IMR-90 (cell line): ENCODE measurements at regions not wholly inside any gene's neighbourhood (a gene's known extent, or its start where the extent isn't known, plus 50 kb on each side); places are given as distances from the start of the nearest gene placed in this dataset.

Experiments
- ATAC-seq: fragments of 200-7000 bp; cut with Tn5 transposase; 2 replicates; pipeline ENCODE4 v1.9.1; 2020; ENCODE audit warnings: low read depth, mild to moderate bottlenecking, moderate library complexity
- BruUV-seq: library from RNA; stranded (reverse); fragments of 400-500 nt; replicated peaks from 2 replicates; lab custom pipeline; 2021; lab: Mats Ljungman, UMichigan
- CTCF ChIA-PET: fragments of 300-600 bp; formaldehyde crosslinking; extraction: SDS; loops from one replicate; lab custom pipeline; 2021; ENCODE audit warnings: antibody characterized with exemption; lab: Yijun Ruan, JAX
- POLR2A ChIA-PET: fragments of 300-600 bp; sonication (Branson Sonifier 250); formaldehyde crosslinking; loops from one replicate; lab custom pipeline; 2022; ENCODE audit warnings: antibody characterized with exemption; ENCODE audit not compliant: unreplicated experiment; lab: Charles Lee
- DNase-seq: peaks from one replicate; pipeline ENCODE4 v3.0.0; 2013
- H2AFZ ChIP-seq: replicated peaks from 2 replicates; pipeline ENCODE3; 2013; ENCODE audit warnings: low read length, mild to moderate bottlenecking; ENCODE audit not compliant: poor library complexity
- H2AK5ac ChIP-seq: 2 replicates; pipeline ENCODE4 v1.6.1; 2013; ENCODE audit warnings: low read depth, low read length, inconsistent platforms
- H2AK9ac ChIP-seq: replicated peaks from 2 replicates; pipeline ENCODE3; 2013; ENCODE audit warnings: mild to moderate bottlenecking, low read depth, low read length, moderate library complexity; ENCODE audit not compliant: poor library complexity
- H2BK120ac ChIP-seq: 2 replicates; pipeline ENCODE4 v1.6.1; 2013; ENCODE audit warnings: low read depth, low read length, inconsistent platforms
- H2BK15ac ChIP-seq: 3 replicates; pipeline ENCODE4 v1.6.1; 2013; ENCODE audit warnings: low read depth, low read length, inconsistent platforms
- H2BK20ac ChIP-seq: 2 replicates; pipeline ENCODE4 v1.6.1; 2013; ENCODE audit warnings: low read depth, mild to moderate bottlenecking, inconsistent platforms, low read length, moderate library complexity
- H2BK5ac ChIP-seq: 2 replicates; pipeline ENCODE4 v1.6.1; 2013; ENCODE audit warnings: mild to moderate bottlenecking, low read depth, low read length, inconsistent platforms; ENCODE audit not compliant: poor library complexity, severe bottlenecking
- H3K14ac ChIP-seq: replicated peaks from 2 replicates; pipeline ENCODE4 v1.6.1; 2013; ENCODE audit warnings: low read depth, low read length, inconsistent platforms
- H3K18ac ChIP-seq: 2 replicates; pipeline ENCODE4 v1.6.1; 2013; ENCODE audit warnings: low read depth, low read length, control low read depth
- H3K23ac ChIP-seq: 2 replicates; pipeline ENCODE4 v1.6.1; 2013; ENCODE audit warnings: low read depth, low read length, inconsistent platforms
- H3K27ac ChIP-seq: 2 replicates; pipeline ENCODE4 v1.5.1; 2013; ENCODE audit warnings: mild to moderate bottlenecking, control low read depth, low read length; ENCODE audit not compliant: insufficient read depth
- H3K27me3 ChIP-seq: 2 replicates; pipeline ENCODE4 v1.6.1; 2013; ENCODE audit warnings: low read length; ENCODE audit not compliant: control insufficient read depth, insufficient read depth
- H3K36me3 ChIP-seq: 2 replicates; pipeline ENCODE4 v1.6.1; 2013; ENCODE audit warnings: low read length, mixed read lengths; ENCODE audit not compliant: control insufficient read depth, insufficient read depth
- H3K4ac ChIP-seq: 2 replicates; pipeline ENCODE4 v1.6.1; 2013; ENCODE audit warnings: low read depth, low read length, inconsistent platforms
- H3K4me1 ChIP-seq: 2 replicates; pipeline ENCODE4 v1.6.1; 2013; ENCODE audit warnings: low read length, mixed read lengths; ENCODE audit not compliant: control insufficient read depth, insufficient read depth
- H3K4me2 ChIP-seq: 2 replicates; pipeline ENCODE4 v1.6.1; 2013; ENCODE audit warnings: low read depth, mild to moderate bottlenecking, control low read depth, low read length, moderate library complexity
- H3K4me3 ChIP-seq: 2 replicates; pipeline ENCODE4 v1.5.1; 2013; ENCODE audit warnings: low read depth, mild to moderate bottlenecking, control low read depth, low read length, moderate library complexity; ENCODE audit not compliant: insufficient read depth
- H3K56ac ChIP-seq: 2 replicates; pipeline ENCODE4 v1.6.1; 2013; ENCODE audit warnings: low read length, inconsistent platforms; ENCODE audit not compliant: insufficient read depth; ENCODE audit errors: extremely low read depth
- H3K79me1 ChIP-seq, 2 experiments: 2 replicates each; pipeline ENCODE4 v1.6.1; 2013; ENCODE audit warnings: low read length in 2 of 2, inconsistent platforms in 1 of 2, low read depth in 1 of 2
- H3K9ac ChIP-seq: 2 replicates; pipeline ENCODE4 v1.6.1; 2013; ENCODE audit warnings: low read depth, low read length, control low read depth
- H3K9me1 ChIP-seq: 2 replicates; pipeline ENCODE4 v1.6.1; 2013; ENCODE audit warnings: low read length, inconsistent platforms; ENCODE audit not compliant: insufficient read depth
- H3K9me3 ChIP-seq: 2 replicates; pipeline ENCODE4 v1.6.1; 2013; ENCODE audit warnings: low read length; ENCODE audit not compliant: control insufficient read depth, insufficient read depth
- H4K20me1 ChIP-seq: 2 replicates; pipeline ENCODE4 v1.6.1; 2013; ENCODE audit warnings: low read length, inconsistent platforms; ENCODE audit not compliant: insufficient read depth
- H4K5ac ChIP-seq: 2 replicates; pipeline ENCODE4 v1.6.1; 2013; ENCODE audit warnings: mild to moderate bottlenecking, low read depth, low read length, control low read depth
- H4K8ac ChIP-seq, 2 experiments: 2 replicates each; pipeline ENCODE4 v1.6.1; 2013; ENCODE audit warnings: low read depth in 2 of 2, low read length in 2 of 2, control low read depth in 1 of 2, inconsistent platforms in 1 of 2
- H4K91ac ChIP-seq: 2 replicates; pipeline ENCODE4 v1.6.1; 2013; ENCODE audit warnings: low read depth, low read length, inconsistent platforms; ENCODE audit not compliant: insufficient read depth
- BHLHE40 ChIP-seq: fragments of 150-350 bp; IDR thresholded peaks from 2 replicates; pipeline ENCODE4 v1.6.1; 2016; ENCODE audit warnings: mild to moderate bottlenecking, low read depth, low read length
- CEBPB ChIP-seq: IDR thresholded peaks from 2 replicates; pipeline ENCODE4 v1.6.1; 2012; ENCODE audit warnings: low read depth, low read length, improper control_type of control experiment
- CHD1 ChIP-seq: IDR thresholded peaks from 2 replicates; pipeline ENCODE4 v1.6.1; 2012; ENCODE audit warnings: low read depth, low read length, improper control_type of control experiment
- CTCF ChIP-seq: conservative IDR thresholded peaks from 2 replicates; pipeline ENCODE4 v1.5.1; 2012; ENCODE audit warnings: mild to moderate bottlenecking, low read depth, low read length, improper control_type of control experiment
- ELK1 ChIP-seq: fragments of 150-350 bp; IDR thresholded peaks from 2 replicates; pipeline ENCODE4 v1.6.1; 2016; ENCODE audit warnings: low read depth, mild to moderate bottlenecking, low read length, moderate library complexity, borderline replicate concordance
- FOS ChIP-seq: fragments of 150-350 bp; IDR thresholded peaks from 2 replicates; pipeline ENCODE4 v1.6.1; 2016; ENCODE audit warnings: low read depth, low read length
- MXI1 ChIP-seq: IDR thresholded peaks from 2 replicates; pipeline ENCODE4 v1.6.1; 2012; ENCODE audit warnings: low read depth, mild to moderate bottlenecking, low read length, moderate library complexity, borderline replicate concordance
- NFE2L2 ChIP-seq: fragments of 150-350 bp; IDR thresholded peaks from 2 replicates; pipeline ENCODE4 v1.6.1; 2016; ENCODE audit warnings: low read depth, mild to moderate bottlenecking, low read length
- RAD21 ChIP-seq: IDR thresholded peaks from 2 replicates; pipeline ENCODE4 v1.6.1; 2012; ENCODE audit warnings: low read length, improper control_type of control experiment
- RCOR1 ChIP-seq: IDR thresholded peaks from 2 replicates; pipeline ENCODE4 v1.6.1; 2012; ENCODE audit warnings: mild to moderate bottlenecking, low read length, improper control_type of control experiment; ENCODE audit not compliant: insufficient replicate concordance
- RFX5 ChIP-seq: IDR thresholded peaks from 2 replicates; pipeline ENCODE4 v1.8.0; 2012; ENCODE audit warnings: low read depth, mild to moderate bottlenecking, low read length, moderate library complexity
- SMC3 ChIP-seq: fragments of 150-350 bp; IDR thresholded peaks from 2 replicates; pipeline ENCODE4 v1.6.1; 2016; ENCODE audit warnings: low read depth, mild to moderate bottlenecking, antibody characterized with exemption, low read length, moderate library complexity
- WGBS, 2 experiments: methylation state at CpG; one replicate each; pipeline versions ENCODE4 v1.1.5 to v1.1.7; 2013; ENCODE audit warnings: missing lambda C conversion rate in 2 of 2; ENCODE audit not compliant: insufficient read length in 1 of 2; ENCODE audit errors: extremely low coverage in 2 of 2; 5-methylcytosine and 5-hydroxymethylcytosine counted together
- dilution Hi-C: fragments of 300-500 bp; cut with HindIII; formaldehyde crosslinking; loops from one replicate; pipeline ENCODE4 v1.14.3; 2018; ENCODE audit warnings: low sequenced_read_pairs; ENCODE audit not compliant: unreplicated experiment
- in situ Hi-C: fragments of 300-500 bp; cut with MboI; formaldehyde crosslinking; loops from 3 replicates; pipeline ENCODE4 v1.14.3; 2019; ENCODE audit warnings: low sequenced_read_pairs, inconsistent platforms, mixed read lengths
- intact Hi-C: fragments of 100-400 bp; cut with micrococcal nuclease; formaldehyde crosslinking; loops from 2 replicates; pipeline ENCODE4 v1.10.0; 2022

DNA sequence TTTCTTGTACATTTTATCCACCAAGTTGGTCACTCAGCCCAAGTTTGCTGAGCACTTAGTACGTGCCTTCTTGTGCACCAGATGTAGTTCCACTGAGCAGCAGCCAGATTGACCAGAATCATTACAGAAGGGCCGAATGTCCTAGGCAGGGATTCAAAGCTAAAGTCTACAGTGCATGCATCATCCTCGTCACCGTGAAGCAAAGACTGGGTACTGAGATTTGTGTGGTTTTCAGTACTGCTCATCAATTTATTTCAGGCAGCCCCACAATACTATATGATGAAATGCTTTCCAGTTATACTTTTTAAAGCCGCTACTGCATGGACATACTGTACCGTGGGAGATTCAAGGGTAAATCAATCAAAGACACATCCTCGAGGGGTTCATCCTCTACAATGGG, 227.0 kb downstream of the ARRDC4 start:
- Histone ChIP-seq H4K91ac (no peak overlapping the region), H2BK15ac (no peak overlapping the region), H3K18ac (no peak overlapping the region), H3K4ac (no peak overlapping the region), H4K8ac (no peak overlapping the region), H2BK5ac (no peak overlapping the region), H3K36me3 (no peaks in the 10 kb centered on the region), H3K27ac (no peak overlapping the region), H3K56ac (no peak overlapping the region), H3K9me1 (no peaks in the 10 kb centered on the region), H2AK9ac (no peak overlapping the region), H4K20me1 (no peaks in the 10 kb centered on the region), H3K4me1 (no peaks in the 10 kb centered on the region), H3K27me3 (no peaks in the 10 kb centered on the region), H2AK5ac (no peak overlapping the region), H2BK120ac (no peak overlapping the region), H3K4me3 (no peak overlapping the region), H4K5ac (no peak overlapping the region), H3K9ac (no peak overlapping the region), H3K9me3 (peaks cover 14% of the 10 kb centered on the region), H2BK20ac (no peak overlapping the region), H3K23ac (no peak overlapping the region), H3K14ac (no peak overlapping the region), H3K4me2 (no peak overlapping the region), H3K79me1 (no peaks in the 10 kb centered on the region), H2AFZ (no peak overlapping the region)
- 0% methylated on average over 1 of the region's 7 CpGs; no CpG with 5 or more reads in 1 of the 2 experiments for WGBS, 2 experiments
- ATAC-seq: no peak
- no peak for DNase-seq
- TF ChIP-seq CTCF: no peak
- no peak for TF ChIP-seq BHLHE40
- TF ChIP-seq RCOR1: no peak
- TF ChIP-seq RAD21: no peak
- no peak for TF ChIP-seq NFE2L2
- TF ChIP-seq SMC3: no peak
- TF ChIP-seq RFX5: no peak
- no peak for TF ChIP-seq CHD1
- TF ChIP-seq FOS: no peak
- TF ChIP-seq CEBPB: no peak
- TF ChIP-seq MXI1: no peak
- no peak for TF ChIP-seq ELK1
- ChIA-PET POLR2A (no interaction called here), CTCF (no interaction called here)
- intact Hi-C loops: no loop called here
- dilution Hi-C loops: no loop called here
- in situ Hi-C loops: no loop called here
- no TSS peak for BruUV-seq
